NOMO-1 (cell line): ENCODE measurements at regions not wholly inside any gene's neighbourhood (a gene's known extent, or its start where the extent isn't known, plus 50 kb on each side); places are given as distances from the start of the nearest gene placed in this dataset.
"Not testable (repeated sequence)": the region's sequence is repeated elsewhere in the genome, so short reads cannot be mapped to it uniquely, and the experiment has no call there.

Experiments used
- DNase-seq, 2 experiments: peaks; one replicate each; lab custom pipeline; 2025; ENCODE audit not compliant: unreplicated experiment in 2 of 2; lab: John Stamatoyannopoulos, UW

DNA sequence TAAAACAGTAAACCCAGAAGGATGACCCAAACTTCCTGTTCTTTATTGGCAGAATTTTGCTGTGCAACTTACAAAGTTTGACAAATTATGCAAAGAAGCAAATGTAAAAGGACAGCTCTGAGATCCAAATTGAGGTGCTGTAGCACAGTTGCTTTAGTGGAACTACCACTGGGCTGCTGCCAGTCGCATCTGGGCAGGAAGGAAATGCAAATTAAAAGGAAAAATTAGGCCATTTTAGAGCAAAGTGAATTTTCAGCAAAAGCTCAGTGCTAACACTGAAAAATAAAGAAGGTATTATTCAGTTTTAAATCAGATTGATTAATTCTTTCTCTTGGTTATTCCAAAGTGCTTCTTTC lies 104.5 kb downstream of the ZMAT3 start:
- peak in 1 of 2 experiments; percentile 21 for DNase-seq

DNA sequence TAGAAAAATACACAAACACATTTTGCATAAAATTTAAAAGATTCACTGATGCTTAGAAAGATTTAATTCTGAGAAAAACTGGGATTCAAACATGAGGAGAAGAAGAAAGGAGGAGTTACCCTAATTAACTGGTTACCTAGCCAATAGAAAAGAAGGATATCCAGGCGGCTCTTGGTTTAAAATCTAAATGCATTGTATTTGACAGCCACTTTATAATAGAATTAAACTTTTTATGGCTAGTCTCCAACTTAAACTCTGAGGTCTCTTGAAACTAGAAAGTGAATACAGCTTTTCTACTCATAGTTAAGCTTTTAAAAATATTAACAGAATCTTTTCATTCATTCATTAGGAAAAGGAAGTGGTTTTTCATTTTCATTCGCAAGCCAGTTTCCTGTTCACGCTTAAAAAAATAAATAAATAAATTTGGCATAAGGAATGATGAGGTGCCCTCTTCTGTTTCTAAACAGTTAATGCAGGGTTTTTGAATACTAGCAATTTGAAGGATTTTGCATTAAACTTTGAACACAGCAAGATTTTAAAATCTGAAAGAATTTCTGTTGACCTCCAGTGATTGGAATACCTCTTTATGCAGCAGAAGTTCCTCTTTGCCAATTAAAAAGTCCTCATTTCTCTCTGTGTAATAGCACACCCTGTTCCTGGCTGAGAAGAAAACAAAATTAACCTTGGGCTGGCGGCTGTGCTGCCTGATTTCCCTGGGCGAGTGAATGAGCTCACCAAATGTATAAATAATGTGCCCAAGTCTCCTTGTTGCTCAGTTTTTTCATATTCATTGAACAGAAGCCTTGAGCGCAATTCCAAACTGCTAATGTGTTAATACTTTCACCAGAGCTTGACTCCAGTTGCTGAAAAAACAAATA lies 105.1 kb downstream of the ZMAT3 start:
- peak; percentile 8 to 41 for DNase-seq

DNA sequence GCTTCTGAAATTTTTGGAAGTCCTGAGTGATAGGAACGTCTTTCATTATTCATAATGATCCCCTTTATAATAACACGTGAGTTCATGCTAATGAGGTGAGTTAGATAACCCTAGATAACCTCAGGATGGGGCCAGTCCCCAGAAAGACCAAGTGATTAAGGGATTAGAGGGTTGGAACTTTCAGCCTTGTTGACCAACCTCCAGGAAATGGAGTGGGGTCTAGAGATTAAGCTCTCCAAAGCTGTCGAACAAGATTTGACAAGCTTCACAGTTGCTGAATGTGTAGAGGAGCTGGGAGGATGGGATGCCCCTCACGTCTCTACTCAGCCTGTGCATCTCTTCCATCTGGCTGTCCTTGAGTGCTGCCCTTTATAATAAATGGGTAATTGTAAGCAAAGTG lies 107.1 kb downstream of the ZMAT3 start:
- no peak for DNase-seq

DNA sequence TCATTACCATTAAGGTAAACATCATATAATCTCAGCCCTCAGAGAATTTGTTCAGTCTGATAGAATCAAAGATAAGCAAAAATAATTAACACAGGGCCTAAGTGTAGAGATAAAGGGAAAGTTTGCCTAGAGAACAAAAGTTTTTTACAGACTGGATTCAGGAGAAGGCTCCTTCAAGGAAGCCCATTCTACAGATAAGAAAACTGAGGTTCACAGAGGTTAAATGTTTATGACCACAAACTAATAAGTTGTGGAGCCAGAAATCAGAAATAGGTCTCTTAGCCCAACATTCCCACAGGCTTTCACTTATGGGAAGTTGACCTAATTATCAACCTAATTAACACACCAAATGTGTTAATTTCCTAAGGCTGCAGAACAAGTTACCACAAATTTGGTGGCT lies 110.7 kb downstream of the ZMAT3 start:
- DNase-seq = no peak

DNA sequence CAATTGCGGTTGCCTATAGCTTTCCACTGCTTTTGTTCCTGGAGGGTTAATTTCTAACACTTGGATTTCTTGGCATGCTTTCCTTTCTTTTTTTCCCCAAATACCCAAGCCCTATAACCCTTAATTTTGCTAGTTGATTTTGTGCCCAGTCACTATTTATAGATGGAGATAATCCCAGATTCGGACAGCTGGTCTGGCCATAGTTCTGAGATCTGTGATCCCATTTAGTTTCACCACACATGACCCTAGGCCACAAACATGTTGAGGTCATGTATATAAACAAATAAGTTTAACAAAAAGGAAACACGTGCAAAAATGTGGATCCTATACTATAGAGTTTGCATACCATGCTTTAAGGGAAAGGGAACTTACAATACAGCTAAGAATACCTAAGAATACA lies 111.4 kb downstream of the ZMAT3 start:
- no peak for DNase-seq

DNA sequence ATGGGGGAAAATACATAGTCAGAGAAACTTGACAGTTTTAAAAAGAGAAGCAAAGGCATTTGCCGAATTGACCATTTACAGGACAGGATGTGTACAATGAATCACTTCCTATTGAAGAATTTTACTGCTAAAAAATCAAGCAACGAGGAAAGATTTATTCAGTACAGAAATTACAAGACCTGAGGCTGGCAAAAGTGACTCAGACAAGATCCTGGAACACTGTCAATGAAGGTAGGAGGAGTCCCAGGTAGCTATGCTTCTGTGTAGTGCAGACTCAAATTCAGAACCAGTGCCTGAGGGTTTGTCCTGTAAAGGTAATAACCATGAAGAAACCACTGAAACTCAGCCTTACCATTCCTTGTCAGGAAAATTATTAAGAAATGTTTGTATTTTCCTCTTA lies 120.9 kb downstream of the ZMAT3 start:
- DNase-seq = no peak

DNA sequence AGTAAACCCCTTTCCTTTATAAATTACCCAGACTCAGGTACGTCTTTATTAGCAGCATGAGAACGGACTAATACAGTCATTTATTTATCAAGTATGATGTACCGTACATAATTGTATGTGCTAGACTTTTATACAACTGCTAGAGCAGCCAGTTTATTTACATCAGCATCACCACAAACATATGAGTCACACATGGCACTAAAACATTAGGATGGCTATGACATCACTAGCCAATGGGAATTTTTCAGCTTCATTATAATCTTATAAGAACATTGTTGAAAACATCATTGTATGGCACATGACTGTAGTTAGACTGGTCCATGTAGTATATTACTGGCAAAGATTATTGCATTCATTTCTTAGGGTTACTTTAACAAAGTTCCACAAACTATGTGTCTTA lies 121.7 kb downstream of the ZMAT3 start:
- DNase-seq = no peak

DNA sequence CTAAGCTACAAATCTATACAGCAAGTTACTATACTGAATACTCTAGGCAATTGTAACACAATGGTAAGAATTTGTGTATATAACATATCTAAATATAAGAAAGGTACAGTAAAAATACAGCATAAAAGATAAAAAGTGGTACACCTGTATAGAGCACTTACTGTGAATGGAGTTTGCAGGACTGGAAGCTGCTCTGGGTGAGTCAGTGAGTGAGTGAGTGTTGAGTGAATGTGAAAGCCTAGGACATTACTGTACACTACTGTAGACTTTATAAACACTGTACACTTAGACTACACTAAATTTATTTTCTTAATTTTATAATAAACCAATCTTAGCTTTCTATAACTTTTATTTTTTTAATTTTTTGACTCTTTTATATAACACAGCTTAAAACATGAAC lies 123.1 kb downstream of the ZMAT3 start:
- DNase-seq = no peak

DNA sequence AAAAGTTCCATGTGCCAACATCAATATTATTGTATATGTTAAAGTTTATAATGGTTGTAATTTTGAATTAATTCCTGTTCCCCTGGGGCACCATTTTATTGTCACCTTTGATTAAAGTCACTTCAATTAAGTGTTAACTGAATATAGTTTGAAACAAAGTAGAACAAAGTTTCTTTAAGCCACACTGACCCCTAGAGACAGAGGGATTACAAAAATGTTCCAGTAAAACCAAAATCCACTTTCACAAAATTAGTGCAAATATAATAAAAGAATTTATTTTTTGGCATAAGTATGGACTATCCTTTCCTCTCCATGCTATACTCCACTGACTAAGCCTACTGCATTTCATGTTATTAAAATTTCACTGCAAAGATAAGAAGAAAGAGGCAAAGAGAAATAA lies 123.9 kb downstream of the ZMAT3 start:
- DNase-seq = no peak

DNA sequence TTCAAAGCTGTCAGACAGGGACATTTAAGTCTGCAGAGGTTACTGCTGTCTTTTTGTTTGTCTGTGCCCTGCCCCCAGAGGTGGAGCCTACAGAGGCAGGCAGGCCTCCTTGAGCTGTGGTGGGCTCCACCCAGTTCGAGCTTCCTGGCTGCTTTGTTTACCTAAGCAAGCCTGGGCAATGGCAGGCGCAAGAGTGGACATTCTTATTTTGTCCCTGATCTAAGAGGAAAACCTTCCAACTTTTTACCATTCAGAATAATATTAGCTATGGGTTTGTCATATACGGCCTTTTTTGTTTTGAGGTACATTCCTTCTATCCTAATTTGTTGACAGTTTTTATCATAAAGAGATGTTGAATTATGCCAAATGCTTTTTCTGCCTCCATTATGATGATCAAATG lies 129.3 kb downstream of the ZMAT3 start:
- not testable (repeated sequence) for DNase-seq

DNA sequence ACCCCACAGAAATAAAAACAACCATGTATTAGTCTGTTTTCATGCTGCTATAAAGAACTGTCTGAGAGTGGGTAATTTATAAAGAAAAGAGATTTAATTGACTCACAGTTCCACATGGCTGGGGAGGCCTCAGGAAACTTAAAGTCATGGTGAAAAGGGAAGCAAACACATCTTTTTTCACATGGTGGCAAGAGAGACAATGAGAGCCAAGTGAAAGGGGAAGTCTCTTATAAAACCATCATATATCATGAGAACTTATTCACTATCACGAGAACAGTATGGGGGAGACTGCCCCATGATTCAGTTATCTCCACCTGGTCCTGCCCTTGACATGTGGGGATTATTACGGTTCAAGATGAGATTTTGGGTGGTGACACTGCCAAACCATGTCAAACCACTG lies 141.5 kb downstream of the ZMAT3 start:
- no peak for DNase-seq

DNA sequence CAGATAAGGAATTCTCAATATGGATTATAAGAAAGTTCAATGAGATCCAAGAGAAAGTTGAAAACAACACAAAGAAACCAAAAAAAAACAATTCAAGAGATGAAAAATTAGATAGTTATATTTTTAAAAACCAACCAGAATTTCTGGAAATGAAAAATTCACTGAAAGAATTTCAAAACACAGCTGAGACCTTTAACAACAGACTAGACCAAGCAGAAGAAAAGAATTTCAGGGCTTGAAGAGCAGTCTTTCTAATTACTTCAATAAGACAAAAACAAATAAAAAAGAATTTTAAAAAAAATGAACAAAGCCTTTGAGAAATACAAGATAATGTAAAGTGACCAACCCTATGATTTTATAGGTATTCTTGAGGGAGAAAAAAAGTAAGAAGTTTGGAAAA lies 155.4 kb downstream of the ZMAT3 start:
- DNase-seq = no peak

DNA sequence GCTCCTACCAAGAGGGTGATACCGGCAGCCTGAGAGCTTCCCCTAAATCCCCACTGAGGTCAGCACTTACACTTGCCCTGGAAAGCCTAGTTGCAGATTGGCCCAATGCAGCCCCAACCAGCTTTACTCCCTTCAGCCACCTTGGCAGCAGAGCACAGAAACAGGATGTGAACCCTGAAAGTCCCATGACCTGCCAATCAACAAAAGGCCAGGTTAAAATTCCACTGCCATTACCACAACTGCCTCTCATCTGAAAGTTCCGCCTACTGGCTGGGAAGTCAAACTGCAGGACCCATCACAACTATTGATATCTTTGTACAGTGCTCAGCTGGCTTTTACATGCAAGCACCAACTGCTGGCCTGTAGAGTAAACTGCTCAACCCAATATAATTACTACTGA lies 156.2 kb downstream of the ZMAT3 start:
- no peak for DNase-seq

DNA sequence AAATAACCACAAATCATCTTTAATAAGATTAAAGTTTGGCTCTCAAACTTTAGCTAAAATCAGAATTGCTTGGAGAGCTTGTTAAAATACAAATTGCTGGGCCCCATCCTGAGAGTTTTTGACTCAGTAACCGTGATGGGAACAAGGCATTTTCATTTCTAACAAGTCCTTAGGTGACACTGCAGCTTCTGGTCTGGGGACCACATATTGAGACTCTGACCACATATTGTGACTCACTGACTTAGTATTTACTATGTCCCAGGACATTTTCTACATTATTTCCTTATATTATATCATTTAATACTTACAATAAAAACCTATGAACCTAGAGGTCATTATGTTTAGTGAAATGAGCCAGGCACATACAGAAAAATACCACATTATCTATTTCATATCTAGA lies 164.5 kb downstream of the ZMAT3 start:
- DNase-seq = no peak

DNA sequence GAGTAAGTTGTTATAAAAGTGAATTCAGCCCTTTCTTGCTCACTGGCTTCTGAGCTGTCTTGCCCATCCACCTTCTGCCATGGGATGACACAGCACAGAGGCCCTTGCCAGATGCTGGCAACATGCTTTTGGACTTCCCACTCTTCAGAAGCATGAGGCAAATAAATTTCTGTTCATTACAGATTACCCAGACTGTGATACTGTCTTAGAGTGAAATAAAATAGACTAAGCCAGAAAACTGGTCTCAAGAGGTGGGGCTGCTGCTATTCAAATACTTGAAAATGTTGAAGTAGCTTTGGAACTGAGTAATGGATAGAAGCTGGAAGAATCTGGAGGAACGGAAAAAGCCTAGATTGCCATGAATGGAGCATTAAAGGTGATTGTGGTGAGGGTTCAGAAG lies 170.4 kb downstream of the ZMAT3 start:
- no peak for DNase-seq

DNA sequence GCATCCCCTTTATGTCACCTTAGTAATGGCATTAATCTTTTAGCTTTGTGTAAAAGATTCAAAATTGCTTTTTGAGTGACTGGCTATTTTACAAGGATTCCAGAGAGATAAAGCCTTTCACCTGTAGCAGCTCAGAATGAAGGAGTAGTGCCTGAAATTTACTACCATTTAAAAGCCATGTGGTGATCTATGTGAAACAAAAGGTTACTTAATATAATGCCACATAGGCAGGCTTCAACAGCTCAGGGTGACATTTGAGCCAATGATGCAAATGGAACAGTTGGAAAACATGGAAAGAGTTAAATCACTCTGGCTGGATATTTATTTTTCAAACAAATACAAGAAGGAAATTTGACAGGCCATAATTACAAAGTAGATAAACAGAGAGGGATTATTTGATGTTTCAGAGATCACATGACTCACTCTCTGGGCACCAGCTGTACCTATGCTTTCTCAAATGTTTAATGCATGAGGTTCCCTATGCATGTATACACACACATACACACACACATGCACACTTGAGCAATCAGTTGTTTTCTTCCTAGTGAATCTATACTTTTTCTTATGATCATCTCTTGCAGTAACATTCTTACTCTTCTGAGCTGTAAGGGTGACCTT lies 171.5 kb downstream of the ZMAT3 start:
- no peak for DNase-seq

DNA sequence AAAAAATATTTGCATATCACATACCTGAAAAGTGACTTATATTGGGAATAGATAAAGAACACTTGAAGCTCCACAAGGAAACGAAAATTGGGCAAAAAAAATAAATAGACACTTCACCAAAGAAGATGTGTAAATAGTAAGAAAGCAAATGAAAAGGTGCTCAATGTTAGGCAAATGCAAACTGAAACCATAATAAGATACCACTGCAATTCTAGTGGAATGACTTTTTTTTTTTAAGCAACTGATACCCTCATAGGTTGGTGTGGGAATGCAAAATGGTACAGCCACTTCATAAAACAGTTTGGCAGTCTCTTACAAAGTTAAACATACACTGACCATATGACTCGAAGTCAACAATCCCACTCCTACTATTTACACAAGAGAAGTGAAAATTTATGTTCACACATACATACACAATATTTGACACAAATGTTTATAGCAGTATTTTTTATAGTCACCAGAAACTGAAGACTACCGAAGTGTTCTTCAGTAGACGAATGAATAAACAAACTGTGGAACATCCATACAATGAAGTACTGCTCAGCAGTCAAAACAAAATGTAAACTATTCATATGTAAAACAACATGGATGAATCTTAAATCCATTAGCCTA lies 176.3 kb downstream of the ZMAT3 start:
- no peak for DNase-seq
